ENCODE measurements at regions not wholly inside any gene's neighbourhood (a gene's known extent, or its start where the extent isn't known, plus 50 kb on each side); places are given as distances from the start of the nearest gene placed in this dataset.

- TF ChIP-seq CTCF (IDR thresholded peaks at IDR 0.05; ENCODE audit: borderline replicate concordance, extremely low read depth, low read length, poor library complexity, severe bottlenecking), result no peak
- no peak overlapping the region for H3K4me2 ChIP-seq (ENCODE audit: insufficient read depth, low read length)
- no peak for ATAC-seq (ENCODE audit: insufficient read depth, low read depth)
Measured at GRCh38 chr14:101505236-101505970, 55.9 kb upstream of the DIO3 start.

GRCh38 chr14:101506211-101506925 is 54.9 kb upstream of the DIO3 start:
- peaks cover 8% of the 10 kb centered on the region for H3K27me3 ChIP-seq (ENCODE audit: insufficient read depth, low read length, poor library complexity)
- H3K36me3 ChIP-seq (ENCODE audit: insufficient read depth, low read length), result no peaks in the 10 kb centered on the region
- DNase-seq (no peak), ATAC-seq (ENCODE audit: insufficient read depth, low read depth) (no peak)
- no peaks in the 10 kb centered on the region for H3K9me3 ChIP-seq (ENCODE audit: insufficient read depth, low read length, severe bottlenecking)
- no peak overlapping the region for H3K27ac ChIP-seq (ENCODE audit: low read length)
- H4K20me1 ChIP-seq (ENCODE audit: insufficient read depth, low read length), result peaks cover 3% of the 10 kb centered on the region
- no peak overlapping the region for H3K4me2 ChIP-seq (ENCODE audit: insufficient read depth, low read length)
- H3K9ac ChIP-seq (ENCODE audit: low read depth, low read length), result no peak overlapping the region
- TF ChIP-seq CTCF (IDR thresholded peaks at IDR 0.05; ENCODE audit: borderline replicate concordance, extremely low read depth, low read length, poor library complexity, severe bottlenecking) (no peak), EZH2 (IDR thresholded peaks at IDR 0.05; ENCODE audit: borderline replicate concordance, low read depth, low read length, severe bottlenecking) (no peak)
- no peak overlapping the region for H2AFZ ChIP-seq (ENCODE audit: low read depth, low read length)
- no peaks in the 10 kb centered on the region for H3K4me1 ChIP-seq (ENCODE audit: insufficient read depth, low read length)
- H3K79me2 ChIP-seq (ENCODE audit: insufficient read depth, low read length), result no peaks in the 10 kb centered on the region
- no peak overlapping the region for H3K4me3 ChIP-seq (ENCODE audit: low read depth in 1 of 2, low read length in 2 of 2)

More at GRCh38 chr14:101505236-101505970, 55.9 kb upstream of the DIO3 start:
- Histone ChIP-seq H3K27ac (ENCODE audit: low read length) (no peak overlapping the region), H3K79me2 (ENCODE audit: insufficient read depth, low read length) (no peaks in the 10 kb centered on the region), H2AFZ (ENCODE audit: low read depth, low read length) (no peak overlapping the region), H3K36me3 (ENCODE audit: insufficient read depth, low read length) (no peaks in the 10 kb centered on the region), H3K4me1 (ENCODE audit: insufficient read depth, low read length) (no peaks in the 10 kb centered on the region), H3K9ac (ENCODE audit: low read depth, low read length) (no peak overlapping the region), H3K27me3 (ENCODE audit: insufficient read depth, low read length, poor library complexity) (peaks cover 16% of the 10 kb centered on the region), H3K4me3 (ENCODE audit: low read depth in 1 of 2, low read length in 2 of 2) (no peak overlapping the region), H4K20me1 (ENCODE audit: insufficient read depth, low read length) (peaks cover 3% of the 10 kb centered on the region), H3K9me3 (ENCODE audit: insufficient read depth, low read length, severe bottlenecking) (no peaks in the 10 kb centered on the region)
- DNase-seq, result no peak

- peaks cover 8% of the 10 kb centered on the region for H3K27me3 ChIP-seq (ENCODE audit: insufficient read depth, low read length, poor library complexity)
- no peak overlapping the region for H3K4me2 ChIP-seq (ENCODE audit: insufficient read depth, low read length)
- no peaks in the 10 kb centered on the region for H3K9me3 ChIP-seq (ENCODE audit: insufficient read depth, low read length, severe bottlenecking)
Measured at GRCh38 chr14:101506926-101507835, 54.1 kb upstream of the DIO3 start.

More at GRCh38 chr14:101506926-101507835, 54.1 kb upstream of the DIO3 start:
- no peak overlapping the region for H3K4me3 ChIP-seq (ENCODE audit: low read depth in 1 of 2, low read length in 2 of 2)
- no peak for ATAC-seq (ENCODE audit: insufficient read depth, low read depth)
- no peak overlapping the region for H3K27ac ChIP-seq (ENCODE audit: low read length)
- no peak for TF ChIP-seq CTCF (IDR thresholded peaks at IDR 0.05; ENCODE audit: borderline replicate concordance, extremely low read depth, low read length, poor library complexity, severe bottlenecking)
- TF ChIP-seq EZH2 (IDR thresholded peaks at IDR 0.05; ENCODE audit: borderline replicate concordance, low read depth, low read length, severe bottlenecking), result no peak
- H3K9ac ChIP-seq (ENCODE audit: low read depth, low read length), result no peak overlapping the region
- H3K4me1 ChIP-seq (ENCODE audit: insufficient read depth, low read length), result no peaks in the 10 kb centered on the region
- no peaks in the 10 kb centered on the region for H3K36me3 ChIP-seq (ENCODE audit: insufficient read depth, low read length)
- no peaks in the 10 kb centered on the region for H3K79me2 ChIP-seq (ENCODE audit: insufficient read depth, low read length)
- DNase-seq, result no peak
- H4K20me1 ChIP-seq (ENCODE audit: insufficient read depth, low read length), result peaks cover 3% of the 10 kb centered on the region
- no peak overlapping the region for H2AFZ ChIP-seq (ENCODE audit: low read depth, low read length)
